ENCODE measurements at regions not wholly inside any gene's neighbourhood (a gene's known extent, or its start where the extent isn't known, plus 50 kb on each side); places are given as distances from the start of the nearest gene placed in this dataset.

GRCh38 chr22:10741210-10741609 is 4786.8 kb upstream of the OR11H1 start:
- TF ChIP-seq EZH2phosphoT487 (IDR thresholded peaks at IDR 0.05; ENCODE audit: borderline replicate concordance, low read length) (no peak), CTCF (conservative IDR thresholded peaks at IDR 0.05; ENCODE audit: low read depth, low read length) (no peak)
